SK-N-SH (cell line): ENCODE measurements at regions not wholly inside any gene's neighbourhood (a gene's known extent, or its start where the extent isn't known, plus 50 kb on each side); places are given as distances from the start of the nearest gene placed in this dataset.

ENCODE experiments used
- CHD2 ChIP-seq: fragments of 150-350 bp; IDR thresholded peaks from 2 replicates; pipeline ENCODE4 v1.6.1; 2018; ENCODE audit warnings: low read length; ENCODE audit not compliant: partially characterized antibody
- CTCF ChIP-seq: fragments of 200-600 bp; sonication (generic); IDR thresholded peaks from 2 replicates; pipeline ENCODE4 v1.6.1; 2017; ENCODE audit warnings: antibody characterized with exemption, mild to moderate bottlenecking, moderate library complexity
- ELF1 ChIP-seq: IDR thresholded peaks from 2 replicates; pipeline ENCODE4 v1.4.0; 2012
- FOXJ3 ChIP-seq: sonication (generic); formaldehyde crosslinking; IDR thresholded peaks from 2 replicates; pipeline ENCODE4 v1.5.1; 2020; ENCODE audit warnings: mild to moderate bottlenecking, missing genetic modification reagents
- GABPA ChIP-seq: IDR thresholded peaks from 2 replicates; pipeline ENCODE4 v1.4.0; 2012; ENCODE audit warnings: low read depth, mild to moderate bottlenecking
- MEF2A ChIP-seq: IDR thresholded peaks from 2 replicates; pipeline ENCODE4 v1.4.0; 2012; ENCODE audit warnings: low read depth, borderline replicate concordance
- MXI1 ChIP-seq: IDR thresholded peaks from 2 replicates; pipeline ENCODE4 v1.6.1; 2012; ENCODE audit warnings: mild to moderate bottlenecking, low read depth, low read length, improper control_type of control experiment
- POLR2AphosphoS5 ChIP-seq: IDR thresholded peaks from 2 replicates; pipeline ENCODE4 v1.6.1; 2012; ENCODE audit warnings: low read depth, low read length
- RAD21 ChIP-seq: IDR thresholded peaks from 2 replicates; pipeline ENCODE4 v1.6.1; 2012; ENCODE audit warnings: mild to moderate bottlenecking, low read length
- RCOR1 ChIP-seq: fragments of 150-350 bp; IDR thresholded peaks from 2 replicates; pipeline ENCODE4 v1.6.1; 2017; ENCODE audit warnings: antibody characterized with exemption, low read length
- YY1 ChIP-seq: IDR thresholded peaks from 2 replicates; pipeline ENCODE4 v1.4.0; 2012; ENCODE audit warnings: low read depth, mild to moderate bottlenecking

- TF ChIP-seq RAD21 (no peak), CTCF (no peak), GABPA (no peak), ELF1 (no peak), MEF2A (no peak), YY1 (no peak), CHD2 (no peak), RCOR1 (no peak), FOXJ3 (CRISPR knock-in tag) (no peak), MXI1 (no peak), POLR2AphosphoS5 (no peak)
Measured at GRCh38 chr4:38266616-38267015, 306.4 kb downstream of the PTTG2 start.
